ENCODE measurements at regions not wholly inside any gene's neighbourhood (a gene's known extent, or its start where the extent isn't known, plus 50 kb on each side); places are given as distances from the start of the nearest gene placed in this dataset.

DNA sequence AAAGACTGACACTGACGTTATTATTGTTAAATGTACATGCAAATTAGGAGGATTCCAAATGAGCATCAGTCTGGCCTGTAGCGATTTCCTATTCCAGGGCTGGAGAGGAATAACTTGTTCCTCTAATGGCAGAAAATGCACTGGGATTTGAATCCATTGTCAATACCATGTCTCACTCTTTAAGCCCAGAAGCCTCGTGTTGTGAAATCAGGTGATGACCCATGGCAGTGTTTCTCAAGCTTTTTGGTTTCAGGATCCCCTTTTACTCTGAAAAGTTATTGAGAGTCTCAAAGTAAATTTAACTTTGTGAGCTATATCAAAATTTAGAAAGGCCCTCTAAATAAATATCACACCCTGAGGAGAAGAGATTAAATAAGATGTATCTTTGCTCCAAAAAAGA, 279.2 kb downstream of the GALR1 start:
- no peaks in the 10 kb centered on the region for H4K20me1 ChIP-seq (ENCODE audit: insufficient read depth)
- no peak for TF ChIP-seq EZH2 (IDR thresholded peaks at IDR 0.05; ENCODE audit: insufficient read depth, poor library complexity, severe bottlenecking)
- TF ChIP-seq EZH2phosphoT487 (IDR thresholded peaks at IDR 0.05; ENCODE audit: insufficient read depth, low read depth), result no peak
- in situ Hi-C loops (cut with MboI), result no loop called here

DNA sequence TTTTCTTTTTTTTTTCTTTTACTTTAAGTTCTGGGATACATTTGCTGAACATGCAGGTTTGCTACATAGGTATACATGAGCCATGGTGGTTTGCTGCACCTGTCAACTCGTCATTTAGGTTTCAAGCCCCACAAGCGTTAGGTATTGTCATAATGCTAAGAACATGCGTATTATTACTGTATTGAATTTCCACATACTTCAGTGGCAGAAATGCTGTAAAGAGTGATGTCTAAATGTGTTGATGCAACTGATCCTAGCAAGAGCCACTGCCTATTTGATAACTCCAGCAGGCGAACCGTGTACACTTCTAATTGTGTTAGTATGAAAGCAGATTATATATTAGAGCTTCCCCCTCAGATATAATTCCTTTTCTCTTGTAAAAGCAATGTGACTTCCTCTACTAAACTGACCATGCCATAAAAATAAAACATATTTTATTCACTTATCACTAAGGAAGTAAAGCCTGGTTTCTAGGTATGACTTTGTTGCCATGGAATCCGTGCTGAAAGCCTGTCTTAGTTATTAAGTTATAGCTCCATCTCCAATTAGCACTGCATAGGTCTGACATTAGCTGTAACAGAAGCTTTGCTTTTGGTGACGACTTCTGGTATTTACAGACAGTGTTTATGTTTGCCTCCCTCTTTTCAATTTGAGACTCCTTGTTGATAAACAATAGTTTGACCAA, 280.0 kb downstream of the GALR1 start:
- H3K4me1 ChIP-seq (ENCODE audit: insufficient read depth), result no peaks in the 10 kb centered on the region
- DNase-seq, result no peak
- no peaks in the 10 kb centered on the region for H3K9me3 ChIP-seq (ENCODE audit: low read depth)
- no peak overlapping the region for H3K4me3 ChIP-seq
- H3K9ac ChIP-seq, result no peak overlapping the region
- H3K9me2 ChIP-seq (ENCODE audit: insufficient read depth), result no peaks in the 10 kb centered on the region
- H3K79me2 ChIP-seq (ENCODE audit: insufficient read depth), result no peaks in the 10 kb centered on the region
- H3F3A ChIP-seq (ENCODE audit: insufficient read depth), result no peaks in the 10 kb centered on the region
- in situ Hi-C loops (cut with MboI), result no loop called here
- no peaks in the 10 kb centered on the region for H4K20me1 ChIP-seq (ENCODE audit: insufficient read depth)
- WGBS, 2 experiments (ENCODE audit: low coverage in 1 of 2, low lambda C conversion rate in 2 of 2, missing lambda C conversion rate in 2 of 2), result 28 to 29% methylated on average over 7 of the region's 7 CpGs
- no peaks in the 10 kb centered on the region for H3K27me3 ChIP-seq (replicated peaks; ENCODE audit: insufficient read depth)
- H3K36me3 ChIP-seq (ENCODE audit: low read depth), result no peaks in the 10 kb centered on the region
- no peak overlapping the region for H3K4me2 ChIP-seq (ENCODE audit: unreplicated experiment)
- H2AFZ ChIP-seq, result no peak overlapping the region
- H3K27ac ChIP-seq, result no peak overlapping the region
- TF ChIP-seq EZH2 (IDR thresholded peaks at IDR 0.05; ENCODE audit: insufficient read depth, poor library complexity, severe bottlenecking) (no peak), EZH2phosphoT487 (IDR thresholded peaks at IDR 0.05; ENCODE audit: insufficient read depth, low read depth) (no peak)

More for the DNA sequence above, 279.2 kb downstream of the GALR1 start:
- no peaks in the 10 kb centered on the region for H3K27me3 ChIP-seq (replicated peaks; ENCODE audit: insufficient read depth)
- no peaks in the 10 kb centered on the region for H3K36me3 ChIP-seq (ENCODE audit: low read depth)
- H3K4me1 ChIP-seq (ENCODE audit: insufficient read depth), result no peaks in the 10 kb centered on the region
- WGBS, 2 experiments (ENCODE audit: low coverage in 1 of 2, low lambda C conversion rate in 2 of 2, missing lambda C conversion rate in 2 of 2), result 3 to 5% methylated on average over 3 of the region's 3 CpGs
- no peak overlapping the region for H3K27ac ChIP-seq
- no peak overlapping the region for H2AFZ ChIP-seq
- no peaks in the 10 kb centered on the region for H3K9me3 ChIP-seq (ENCODE audit: low read depth)
- no peaks in the 10 kb centered on the region for H3K9me2 ChIP-seq (ENCODE audit: insufficient read depth)
- H3K9ac ChIP-seq, result no peak overlapping the region
- H3K79me2 ChIP-seq (ENCODE audit: insufficient read depth), result no peaks in the 10 kb centered on the region
- H3F3A ChIP-seq (ENCODE audit: insufficient read depth), result no peaks in the 10 kb centered on the region
- no peak overlapping the region for H3K4me3 ChIP-seq
- DNase-seq, result no peak
- no peak overlapping the region for H3K4me2 ChIP-seq (ENCODE audit: unreplicated experiment)

GRCh38 chr18:77530732-77531131, 281.1 kb downstream of the GALR1 start:
- no peaks in the 10 kb centered on the region for H3K4me1 ChIP-seq (ENCODE audit: insufficient read depth)
- H3K27ac ChIP-seq, result no peak overlapping the region
- H3K4me3 ChIP-seq, result no peak overlapping the region
- H3K36me3 ChIP-seq (ENCODE audit: low read depth), result no peaks in the 10 kb centered on the region
- no peaks in the 10 kb centered on the region for H3K9me2 ChIP-seq (ENCODE audit: insufficient read depth)
- no peak for DNase-seq
- WGBS, 2 experiments (ENCODE audit: low coverage in 1 of 2, low lambda C conversion rate in 2 of 2, missing lambda C conversion rate in 2 of 2), result 41 to 44% methylated on average over 9 of the region's 9 CpGs
- H3K79me2 ChIP-seq (ENCODE audit: insufficient read depth), result no peaks in the 10 kb centered on the region
- H3K4me2 ChIP-seq (ENCODE audit: unreplicated experiment), result no peak overlapping the region
- H3F3A ChIP-seq (ENCODE audit: insufficient read depth), result no peaks in the 10 kb centered on the region
- in situ Hi-C loops (cut with MboI), result no loop called here
- H4K20me1 ChIP-seq (ENCODE audit: insufficient read depth), result no peaks in the 10 kb centered on the region
- H2AFZ ChIP-seq, result no peak overlapping the region
- H3K9ac ChIP-seq, result no peak overlapping the region
- TF ChIP-seq EZH2phosphoT487 (IDR thresholded peaks at IDR 0.05; ENCODE audit: insufficient read depth, low read depth) (no peak), EZH2 (IDR thresholded peaks at IDR 0.05; ENCODE audit: insufficient read depth, poor library complexity, severe bottlenecking) (no peak)
- H3K9me3 ChIP-seq (ENCODE audit: low read depth), result no peaks in the 10 kb centered on the region
- H3K27me3 ChIP-seq (replicated peaks; ENCODE audit: insufficient read depth), result no peaks in the 10 kb centered on the region

DNA sequence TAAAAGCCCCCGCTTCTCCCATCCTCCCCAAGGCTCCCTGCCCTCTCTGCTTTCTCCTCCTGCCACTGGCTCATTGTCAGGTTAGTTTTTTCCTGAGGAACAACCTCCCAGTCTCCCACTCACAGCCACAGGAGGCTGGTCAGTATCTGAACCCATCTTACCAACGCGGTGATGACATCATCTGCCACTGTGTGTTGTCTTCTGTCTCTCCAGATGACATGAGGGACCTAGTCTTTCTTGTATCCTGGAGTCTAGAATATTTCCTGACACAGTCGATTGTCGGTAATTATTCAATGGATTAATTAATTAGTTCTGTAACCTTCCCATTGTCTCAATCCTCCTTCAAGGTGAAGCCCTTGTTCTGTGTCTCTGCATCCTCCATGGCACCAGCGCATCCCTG, 290.2 kb downstream of the GALR1 start:
- no peaks in the 10 kb centered on the region for H3F3A ChIP-seq (ENCODE audit: insufficient read depth)
- in situ Hi-C loops (cut with MboI), result no loop called here
- no peak overlapping the region for H3K4me3 ChIP-seq
- no peaks in the 10 kb centered on the region for H3K4me1 ChIP-seq (ENCODE audit: insufficient read depth)
- no peak overlapping the region for H3K9ac ChIP-seq
- no peaks in the 10 kb centered on the region for H3K9me2 ChIP-seq (ENCODE audit: insufficient read depth)
- 34 to 36% methylated on average over 6 of the region's 6 CpGs for WGBS, 2 experiments (ENCODE audit: low coverage in 1 of 2, low lambda C conversion rate in 2 of 2, missing lambda C conversion rate in 2 of 2)
- H3K27ac ChIP-seq, result no peak overlapping the region
- no peaks in the 10 kb centered on the region for H3K27me3 ChIP-seq (replicated peaks; ENCODE audit: insufficient read depth)
- no peaks in the 10 kb centered on the region for H3K79me2 ChIP-seq (ENCODE audit: insufficient read depth)
- no peaks in the 10 kb centered on the region for H4K20me1 ChIP-seq (ENCODE audit: insufficient read depth)
- no peaks in the 10 kb centered on the region for H3K9me3 ChIP-seq (ENCODE audit: low read depth)
- H3K36me3 ChIP-seq (ENCODE audit: low read depth), result no peaks in the 10 kb centered on the region
- TF ChIP-seq EZH2phosphoT487 (IDR thresholded peaks at IDR 0.05; ENCODE audit: insufficient read depth, low read depth), result no peak
- TF ChIP-seq EZH2 (IDR thresholded peaks at IDR 0.05; ENCODE audit: insufficient read depth, poor library complexity, severe bottlenecking), result no peak
- DNase-seq, result no peak
- H3K4me2 ChIP-seq (ENCODE audit: unreplicated experiment), result no peak overlapping the region
- H2AFZ ChIP-seq, result no peak overlapping the region
